ENCODE measurements at regions not wholly inside any gene's neighbourhood (a gene's known extent, or its start where the extent isn't known, plus 50 kb on each side); places are given as distances from the start of the nearest gene placed in this dataset.

GRCh38 chr2:7265286-7265685, 348.1 kb downstream of the RNF144A start:
- TF ChIP-seq FOXM1 (IDR thresholded peaks at IDR 0.05; ENCODE audit: borderline replicate concordance, low read depth) (no peak), ZBTB7A (IDR thresholded peaks at IDR 0.05; ENCODE audit: low read depth) (no peak)

- no peak for TF ChIP-seq MAX (IDR thresholded peaks at IDR 0.05)
- TF ChIP-seq ZBTB7A (IDR thresholded peaks at IDR 0.05; ENCODE audit: low read depth): no peak
- no peak for TF ChIP-seq TEAD4 (IDR thresholded peaks at IDR 0.05)
- TF ChIP-seq TAF1 (IDR thresholded peaks at IDR 0.05; ENCODE audit: low read depth): no peak
- TF ChIP-seq EP300 (IDR thresholded peaks at IDR 0.05; ENCODE audit: borderline replicate concordance): no peak
- TF ChIP-seq EGR1 (IDR thresholded peaks at IDR 0.05): no peak
- no peak for TF ChIP-seq TCF12 (IDR thresholded peaks at IDR 0.05; ENCODE audit: low read depth)
- no peak for TF ChIP-seq FOXM1 (IDR thresholded peaks at IDR 0.05; ENCODE audit: borderline replicate concordance, low read depth)
- no peak for TF ChIP-seq RAD21 (IDR thresholded peaks at IDR 0.05; ENCODE audit: low read depth)
- TF ChIP-seq USF1 (IDR thresholded peaks at IDR 0.05): no peak
- TF ChIP-seq NFIC (IDR thresholded peaks at IDR 0.05): no peak
- no peak for TF ChIP-seq REST (IDR thresholded peaks at IDR 0.05; ENCODE audit: low read depth)
- TF ChIP-seq CEBPB (IDR thresholded peaks at IDR 0.05): no peak
- no peak for TF ChIP-seq CREB1 (IDR thresholded peaks at IDR 0.05; ENCODE audit: low read depth)
- TF ChIP-seq YY1 (IDR thresholded peaks at IDR 0.05; ENCODE audit: low read depth): no peak
Observed at GRCh38 chr2:7269106-7269643, 352.0 kb downstream of the RNF144A start.

- no peak for TF ChIP-seq TCF12 (IDR thresholded peaks at IDR 0.05; ENCODE audit: low read depth)
- no peak for TF ChIP-seq CEBPB (IDR thresholded peaks at IDR 0.05)
- no peak for TF ChIP-seq NFIC (IDR thresholded peaks at IDR 0.05)
- no peak for TF ChIP-seq ZBTB7A (IDR thresholded peaks at IDR 0.05; ENCODE audit: low read depth)
- no peak for TF ChIP-seq MAX (IDR thresholded peaks at IDR 0.05)
- no peak for TF ChIP-seq TAF1 (IDR thresholded peaks at IDR 0.05; ENCODE audit: low read depth)
- TF ChIP-seq EP300 (IDR thresholded peaks at IDR 0.05; ENCODE audit: borderline replicate concordance): no peak
- no peak for TF ChIP-seq FOXM1 (IDR thresholded peaks at IDR 0.05; ENCODE audit: borderline replicate concordance, low read depth)
- TF ChIP-seq EGR1 (IDR thresholded peaks at IDR 0.05): no peak
- TF ChIP-seq RAD21 (IDR thresholded peaks at IDR 0.05; ENCODE audit: low read depth): no peak
- no peak for TF ChIP-seq REST (IDR thresholded peaks at IDR 0.05; ENCODE audit: low read depth)
- no peak for TF ChIP-seq USF1 (IDR thresholded peaks at IDR 0.05)
- no peak for TF ChIP-seq CREB1 (IDR thresholded peaks at IDR 0.05; ENCODE audit: low read depth)
- TF ChIP-seq TEAD4 (IDR thresholded peaks at IDR 0.05): no peak
- TF ChIP-seq YY1 (IDR thresholded peaks at IDR 0.05; ENCODE audit: low read depth): no peak
Observed at GRCh38 chr2:7270011-7270431, 352.8 kb downstream of the RNF144A start.

- TF ChIP-seq EGR1 (IDR thresholded peaks at IDR 0.05): no peak
- TF ChIP-seq MAX (IDR thresholded peaks at IDR 0.05): no peak
- no peak for TF ChIP-seq TAF1 (IDR thresholded peaks at IDR 0.05; ENCODE audit: low read depth)
- no peak for TF ChIP-seq TCF12 (IDR thresholded peaks at IDR 0.05; ENCODE audit: low read depth)
- no peak for TF ChIP-seq FOXM1 (IDR thresholded peaks at IDR 0.05; ENCODE audit: borderline replicate concordance, low read depth)
- no peak for TF ChIP-seq USF1 (IDR thresholded peaks at IDR 0.05)
- TF ChIP-seq YY1 (IDR thresholded peaks at IDR 0.05; ENCODE audit: low read depth): no peak
- TF ChIP-seq RAD21 (IDR thresholded peaks at IDR 0.05; ENCODE audit: low read depth): no peak
- TF ChIP-seq ZBTB7A (IDR thresholded peaks at IDR 0.05; ENCODE audit: low read depth): no peak
- TF ChIP-seq TEAD4 (IDR thresholded peaks at IDR 0.05): no peak
- TF ChIP-seq NFIC (IDR thresholded peaks at IDR 0.05): no peak
- no peak for TF ChIP-seq CREB1 (IDR thresholded peaks at IDR 0.05; ENCODE audit: low read depth)
- no peak for TF ChIP-seq EP300 (IDR thresholded peaks at IDR 0.05; ENCODE audit: borderline replicate concordance)
- no peak for TF ChIP-seq CEBPB (IDR thresholded peaks at IDR 0.05)
Observed at GRCh38 chr2:7272210-7272609, 355.0 kb downstream of the RNF144A start.

GRCh38 chr2:7278984-7279383, 361.8 kb downstream of the RNF144A start:
- no peak for TF ChIP-seq ZBTB7A (IDR thresholded peaks at IDR 0.05; ENCODE audit: low read depth)
- TF ChIP-seq MAX (IDR thresholded peaks at IDR 0.05): no peak
- no peak for TF ChIP-seq CREB1 (IDR thresholded peaks at IDR 0.05; ENCODE audit: low read depth)
- no peak for TF ChIP-seq TCF12 (IDR thresholded peaks at IDR 0.05; ENCODE audit: low read depth)
- no peak for TF ChIP-seq FOXM1 (IDR thresholded peaks at IDR 0.05; ENCODE audit: borderline replicate concordance, low read depth)
- no peak for TF ChIP-seq EGR1 (IDR thresholded peaks at IDR 0.05)
- no peak for TF ChIP-seq EP300 (IDR thresholded peaks at IDR 0.05; ENCODE audit: borderline replicate concordance)
- TF ChIP-seq TAF1 (IDR thresholded peaks at IDR 0.05; ENCODE audit: low read depth): no peak
- TF ChIP-seq CEBPB (IDR thresholded peaks at IDR 0.05): no peak
- no peak for TF ChIP-seq TEAD4 (IDR thresholded peaks at IDR 0.05)
- no peak for TF ChIP-seq NFIC (IDR thresholded peaks at IDR 0.05)
